NCI-H2107 treated with DMSO at 0.1 percent for 48 hours (cell line): ENCODE measurements at regions not wholly inside any gene's neighbourhood (a gene's known extent, or its start where the extent isn't known, plus 50 kb on each side); places are given as distances from the start of the nearest gene placed in this dataset.

ENCODE experiments used
- DNase-seq: peaks from one replicate; lab custom pipeline; 2025; ENCODE audit not compliant: unreplicated experiment; lab: John Stamatoyannopoulos, UW

- DNase-seq = no peak
These were observed 135.9 kb upstream of the KLF4 start for GRCh38 chr9:107625383-107625984.

GRCh38 chr9:107624234-107624948 is 134.8 kb upstream of the KLF4 start:
- no peak for DNase-seq

- no peak for DNase-seq
These were observed 131.9 kb upstream of the KLF4 start for GRCh38 chr9:107621436-107621835.

GRCh38 chr9:107620801-107621200 is 131.2 kb upstream of the KLF4 start:
- DNase-seq = no peak

GRCh38 chr9:107620236-107620635 is 130.7 kb upstream of the KLF4 start:
- no peak for DNase-seq

GRCh38 chr9:107615321-107615720 is 125.8 kb upstream of the KLF4 start:
- no peak for DNase-seq

GRCh38 chr9:107614765-107615164 is 125.2 kb upstream of the KLF4 start:
- no peak for DNase-seq

- no peak for DNase-seq
These were observed 123.8 kb upstream of the KLF4 start for GRCh38 chr9:107613321-107613720.

GRCh38 chr9:107612136-107612535 is 122.6 kb upstream of the KLF4 start:
- no peak for DNase-seq

GRCh38 chr9:107609547-107609946 is 120.0 kb upstream of the KLF4 start:
- DNase-seq = no peak

- DNase-seq = no peak
These were observed 116.7 kb upstream of the KLF4 start for GRCh38 chr9:107606149-107606790.

- DNase-seq = no peak
These were observed 115.5 kb upstream of the KLF4 start for GRCh38 chr9:107605041-107605440.

- DNase-seq = no peak
These were observed 113.7 kb upstream of the KLF4 start for GRCh38 chr9:107603281-107603680.

GRCh38 chr9:107600060-107600573 is 110.5 kb upstream of the KLF4 start:
- DNase-seq = no peak

- no peak for DNase-seq
These were observed 108.2 kb upstream of the KLF4 start for GRCh38 chr9:107597743-107598217.

- DNase-seq = no peak
These were observed 105.5 kb upstream of the KLF4 start for GRCh38 chr9:107594908-107595530.

GRCh38 chr9:107593224-107593870 is 103.8 kb upstream of the KLF4 start:
- no peak for DNase-seq

GRCh38 chr9:107592424-107592823 is 102.9 kb upstream of the KLF4 start:
- DNase-seq = no peak

GRCh38 chr9:107591781-107592180 is 102.2 kb upstream of the KLF4 start:
- no peak for DNase-seq

GRCh38 chr9:107588393-107588792 is 98.8 kb upstream of the KLF4 start:
- no peak for DNase-seq
